Tibial nerve (tissue), 4 donors: ENCODE measurements at regions not wholly inside any gene's neighbourhood (a gene's known extent, or its start where the extent isn't known, plus 50 kb on each side); places are given as distances from the start of the nearest gene placed in this dataset.

Experiments
- DNase-seq, 2 donors: peaks; one replicate each; pipeline ENCODE4 v3.0.0-alpha.2; 2019; ENCODE audit warnings: low spot score in 2 of 2
- H3K27ac ChIP-seq, 4 donors: fragments of 200-600 bp; sonication (generic) in 3 of 4; one replicate each; pipeline ENCODE4 v1.5.1; 2017 to 2019; ENCODE audit warnings: mild to moderate bottlenecking in 1 of 4
- H3K27me3 ChIP-seq, 2 donors: fragments of 200-600 bp; sonication (generic) in 1 of 2; one replicate each; pipeline versions ENCODE4 v1.5.1 to v1.6.0; 2017 to 2019
- H3K36me3 ChIP-seq, 3 donors: fragments of 200-600 bp; sonication (generic); one replicate each; pipeline ENCODE4 v1.5.1; 2018 to 2019
- H3K4me1 ChIP-seq, 4 donors: fragments of 200-600 bp; sonication (generic) in 3 of 4; one replicate each; pipeline ENCODE4 v1.5.1; 2017 to 2019
- H3K4me3 ChIP-seq, 4 donors: fragments of 200-600 bp; sonication (generic) in 3 of 4; one replicate each; pipeline ENCODE4 v1.5.1; 2017 to 2019; ENCODE audit warnings: mild to moderate bottlenecking in 1 of 4, moderate library complexity in 1 of 4
- H3K9me3 ChIP-seq, 4 donors: fragments of 200-600 bp; sonication (generic) in 3 of 4; one replicate each; pipeline ENCODE4 v1.5.1; 2017 to 2019
- CTCF ChIP-seq, 5 experiments: fragments of 200-600 bp in 3 of 5; fragments of 450-650 bp in 2 of 5; sonication (generic) in 3 of 5; IDR thresholded peaks; one replicate each; pipeline ENCODE4 v1.5.1; 2016 to 2019; ENCODE audit warnings: antibody characterized with exemption in 5 of 5, mild to moderate bottlenecking in 3 of 5, moderate library complexity in 2 of 5
- EP300 ChIP-seq, 2 donors: sonication (generic); formaldehyde crosslinking; IDR thresholded peaks; one replicate each; pipeline ENCODE4 v1.6.1; 2017; ENCODE audit warnings: antibody characterized with exemption in 2 of 2, mild to moderate bottlenecking in 1 of 2
- POLR2A ChIP-seq, 2 donors: fragments of 450-650 bp; IDR thresholded peaks; one replicate each; pipeline ENCODE4 v1.6.1; 2017; ENCODE audit warnings: antibody characterized with exemption in 2 of 2, mild to moderate bottlenecking in 2 of 2, moderate library complexity in 2 of 2
- WGBS, 2 donors: methylation state at CpG; one replicate each; pipeline ENCODE4 v1.1.5; 2018; 5-methylcytosine and 5-hydroxymethylcytosine counted together

GRCh38 chr11:90788961-90789360 is 566.1 kb upstream of the CHORDC1 start:
- H3K4me3 ChIP-seq: no peak overlapping the region
- DNase-seq: no peak
- no peak for TF ChIP-seq EP300 (IDR thresholded peaks at IDR 0.05)
- TF ChIP-seq CTCF (IDR thresholded peaks at IDR 0.05): no peak
- TF ChIP-seq POLR2A (IDR thresholded peaks at IDR 0.05): no peak
- H3K27me3 ChIP-seq: no peaks in the 10 kb centered on the region
- H3K9me3 ChIP-seq: peaks cover 0 to 18% (median 5%) of the 10 kb centered on the region in 4 donors
- H3K36me3 ChIP-seq: no peaks in the 10 kb centered on the region
- no peaks in the 10 kb centered on the region for H3K4me1 ChIP-seq
- no peak overlapping the region for H3K27ac ChIP-seq
- 84 to 86% methylated on average over 3 of the region's 3 CpGs for WGBS, 2 donors

- Histone ChIP-seq H3K4me3 (no peak overlapping the region), H3K36me3 (no peaks in the 10 kb centered on the region), H3K27ac (no peak overlapping the region), H3K9me3 (peaks cover 0 to 18% (median 5%) of the 10 kb centered on the region in 4 donors), H3K4me1 (no peaks in the 10 kb centered on the region), H3K27me3 (no peaks in the 10 kb centered on the region)
- TF ChIP-seq POLR2A (IDR thresholded peaks at IDR 0.05): no peak
- TF ChIP-seq EP300 (IDR thresholded peaks at IDR 0.05): no peak
- TF ChIP-seq CTCF (IDR thresholded peaks at IDR 0.05): no peak
- no peak for DNase-seq
- WGBS, 2 donors: 64 to 70% methylated on average over 2 of the region's 2 CpGs
These were observed 561.5 kb upstream of the CHORDC1 start for GRCh38 chr11:90784241-90784814.

GRCh38 chr11:90783111-90783510 is 560.3 kb upstream of the CHORDC1 start:
- Histone ChIP-seq H3K27me3 (no peaks in the 10 kb centered on the region), H3K4me3 (no peak overlapping the region), H3K36me3 (no peaks in the 10 kb centered on the region), H3K9me3 (peaks cover 0 to 18% (median 5%) of the 10 kb centered on the region in 4 donors), H3K4me1 (no peaks in the 10 kb centered on the region), H3K27ac (no peak overlapping the region)
- no peak for DNase-seq
- TF ChIP-seq EP300 (IDR thresholded peaks at IDR 0.05) (no peak), POLR2A (IDR thresholded peaks at IDR 0.05) (no peak), CTCF (IDR thresholded peaks at IDR 0.05) (no peak)
- 71 to 77% methylated on average over 3 of the region's 3 CpGs for WGBS, 2 donors

GRCh38 chr11:90779098-90779497 is 556.2 kb upstream of the CHORDC1 start:
- Histone ChIP-seq H3K4me3 (no peak overlapping the region), H3K36me3 (no peaks in the 10 kb centered on the region), H3K9me3 (peaks cover 0 to 6% (median 0%) of the 10 kb centered on the region in 4 donors), H3K27me3 (no peaks in the 10 kb centered on the region), H3K27ac (no peak overlapping the region), H3K4me1 (no peaks in the 10 kb centered on the region)
- DNase-seq: no peak
- TF ChIP-seq CTCF (IDR thresholded peaks at IDR 0.05) (no peak), POLR2A (IDR thresholded peaks at IDR 0.05) (no peak), EP300 (IDR thresholded peaks at IDR 0.05) (no peak)

GRCh38 chr11:90775567-90776165 is 552.8 kb upstream of the CHORDC1 start:
- Histone ChIP-seq H3K9me3 (peaks cover 0 to 7% (median 0%) of the 10 kb centered on the region in 4 donors), H3K36me3 (no peaks in the 10 kb centered on the region), H3K4me1 (no peaks in the 10 kb centered on the region), H3K4me3 (no peak overlapping the region), H3K27ac (no peak overlapping the region), H3K27me3 (no peaks in the 10 kb centered on the region)
- WGBS, 2 donors: 79 to 89% methylated on average over 6 of the region's 6 CpGs
- TF ChIP-seq CTCF (IDR thresholded peaks at IDR 0.05) (no peak), EP300 (IDR thresholded peaks at IDR 0.05) (no peak), POLR2A (IDR thresholded peaks at IDR 0.05) (no peak)
- DNase-seq: no peak
